ENCODE measurements at regions not wholly inside any gene's neighbourhood (a gene's known extent, or its start where the extent isn't known, plus 50 kb on each side); places are given as distances from the start of the nearest gene placed in this dataset.
"Not testable (repeated sequence)": the region's sequence is repeated elsewhere in the genome, so short reads cannot be mapped to it uniquely, and the experiment has no call there.

DNA sequence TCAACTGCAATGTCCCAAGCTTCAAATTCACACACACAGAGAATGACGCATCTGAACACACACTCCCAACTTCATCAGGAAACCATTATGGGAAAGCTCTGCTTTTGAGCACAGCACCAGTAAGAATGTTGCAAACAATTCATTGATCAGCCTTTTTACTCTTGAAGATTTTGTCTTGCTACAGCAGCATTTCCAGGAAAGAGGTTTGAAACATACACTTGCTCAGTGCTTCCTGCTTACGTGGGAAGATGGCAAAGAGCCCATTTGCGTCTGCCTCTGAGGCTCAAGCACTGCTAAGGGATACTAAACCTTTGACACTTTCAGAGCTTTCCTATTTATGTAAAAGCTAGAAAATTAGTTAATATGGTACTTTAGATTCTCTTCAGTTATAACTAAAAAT lies 77.2 kb upstream of the MON1B start:
- Histone ChIP-seq H2AFZ (ENCODE audit: low read length) (no peak overlapping the region), H3K4me2 (ENCODE audit: low read depth, low read length, poor library complexity, severe bottlenecking) (no peak overlapping the region), H3K9me3 (ENCODE audit: insufficient read depth, low read depth, low read length) (no peaks in the 10 kb centered on the region), H3K4me1 (ENCODE audit: insufficient read depth, low read length, poor library complexity, severe bottlenecking) (no peaks in the 10 kb centered on the region), H3K4me3 (ENCODE audit: low read length, poor library complexity, severe bottlenecking) (no peak overlapping the region), H3F3A (ENCODE audit: low read depth) (no peaks in the 10 kb centered on the region), H3K27me3 (ENCODE audit: insufficient read depth, low read length, poor library complexity, severe bottlenecking) (no peaks in the 10 kb centered on the region), H3K9ac (ENCODE audit: low read depth, low read length, poor library complexity, severe bottlenecking) (no peak overlapping the region), H3K36me3 (ENCODE audit: insufficient read depth, low read length) (no peaks in the 10 kb centered on the region), H3K9me2 (replicated peaks; ENCODE audit: low read depth, low read length) (no peaks in the 10 kb centered on the region), H4K20me1 (ENCODE audit: insufficient read depth, low read length, poor library complexity, severe bottlenecking) (no peaks in the 10 kb centered on the region), H3K79me2 (ENCODE audit: insufficient read depth, low read length) (no peaks in the 10 kb centered on the region)
- TF ChIP-seq, protein P1, sequence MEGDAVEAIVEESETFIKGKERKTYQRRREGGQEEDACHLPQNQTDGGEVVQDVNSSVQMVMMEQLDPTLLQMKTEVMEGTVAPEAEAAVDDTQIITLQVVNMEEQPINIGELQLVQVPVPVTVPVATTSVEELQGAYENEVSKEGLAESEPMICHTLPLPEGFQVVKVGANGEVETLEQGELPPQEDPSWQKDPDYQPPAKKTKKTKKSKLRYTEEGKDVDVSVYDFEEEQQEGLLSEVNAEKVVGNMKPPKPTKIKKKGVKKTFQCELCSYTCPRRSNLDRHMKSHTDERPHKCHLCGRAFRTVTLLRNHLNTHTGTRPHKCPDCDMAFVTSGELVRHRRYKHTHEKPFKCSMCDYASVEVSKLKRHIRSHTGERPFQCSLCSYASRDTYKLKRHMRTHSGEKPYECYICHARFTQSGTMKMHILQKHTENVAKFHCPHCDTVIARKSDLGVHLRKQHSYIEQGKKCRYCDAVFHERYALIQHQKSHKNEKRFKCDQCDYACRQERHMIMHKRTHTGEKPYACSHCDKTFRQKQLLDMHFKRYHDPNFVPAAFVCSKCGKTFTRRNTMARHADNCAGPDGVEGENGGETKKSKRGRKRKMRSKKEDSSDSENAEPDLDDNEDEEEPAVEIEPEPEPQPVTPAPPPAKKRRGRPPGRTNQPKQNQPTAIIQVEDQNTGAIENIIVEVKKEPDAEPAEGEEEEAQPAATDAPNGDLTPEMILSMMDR (conservative IDR thresholded peaks at IDR 0.05; ENCODE audit: low read length): no peak
- TF ChIP-seq EZH2phosphoT487 (IDR thresholded peaks at IDR 0.05; ENCODE audit: borderline replicate concordance): no peak

DNA sequence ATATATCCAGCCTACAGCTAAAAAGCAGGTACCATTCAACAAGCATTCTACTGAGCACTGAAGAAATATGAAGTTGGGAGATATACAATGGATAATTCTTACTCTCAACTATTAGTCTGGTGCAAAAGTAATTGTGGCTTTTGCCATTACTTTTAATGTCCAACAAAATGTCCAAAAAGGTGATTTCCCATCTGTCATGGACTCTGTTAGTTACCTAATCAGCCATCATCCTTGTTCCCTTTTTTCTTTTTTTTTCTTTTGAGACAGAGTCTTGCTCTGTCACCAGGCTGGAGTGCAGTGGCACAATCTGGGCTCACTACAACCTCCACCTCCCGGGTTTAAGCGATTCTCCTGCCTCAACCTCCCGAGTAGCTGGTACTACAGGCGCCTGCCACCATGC lies 76.6 kb upstream of the MON1B start:
- not testable (repeated sequence) for H3K27me3 ChIP-seq (ENCODE audit: insufficient read depth, low read length, poor library complexity, severe bottlenecking); H3K36me3 ChIP-seq (ENCODE audit: insufficient read depth, low read length); H3K9me3 ChIP-seq (ENCODE audit: insufficient read depth, low read depth, low read length); H3K4me2 ChIP-seq (ENCODE audit: low read depth, low read length, poor library complexity, severe bottlenecking); H3K4me3 ChIP-seq (ENCODE audit: low read length, poor library complexity, severe bottlenecking); H3K9me2 ChIP-seq (replicated peaks; ENCODE audit: low read depth, low read length); H2AFZ ChIP-seq (ENCODE audit: low read length); H3F3A ChIP-seq (ENCODE audit: low read depth); H3K79me2 ChIP-seq (ENCODE audit: insufficient read depth, low read length); H3K4me1 ChIP-seq (ENCODE audit: insufficient read depth, low read length, poor library complexity, severe bottlenecking); H4K20me1 ChIP-seq (ENCODE audit: insufficient read depth, low read length, poor library complexity, severe bottlenecking); H3K9ac ChIP-seq (ENCODE audit: low read depth, low read length, poor library complexity, severe bottlenecking)

DNA sequence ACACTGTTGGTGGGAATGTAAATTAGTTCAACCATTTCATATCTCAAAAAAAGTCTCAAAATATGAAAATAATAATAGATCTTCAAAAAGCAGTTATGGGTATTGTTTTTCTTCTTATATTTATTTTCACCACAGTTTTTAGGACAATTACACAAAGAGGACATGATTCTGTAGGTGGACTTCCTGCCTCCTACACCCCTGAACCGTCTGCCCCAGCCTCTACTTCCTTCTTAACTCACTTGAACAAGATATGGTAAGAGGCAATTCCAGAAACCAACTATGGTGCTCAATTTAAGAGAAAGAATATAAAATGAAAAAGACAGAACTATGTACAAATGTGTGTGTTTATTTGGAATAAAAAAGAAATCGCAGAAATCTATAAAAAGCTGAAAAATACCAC lies 74.1 kb upstream of the MON1B start:
- no peaks in the 10 kb centered on the region for H3F3A ChIP-seq (ENCODE audit: low read depth)
- H3K9ac ChIP-seq (ENCODE audit: low read depth, low read length, poor library complexity, severe bottlenecking): no peak overlapping the region
- H2AFZ ChIP-seq (ENCODE audit: low read length): no peak overlapping the region
- H3K4me3 ChIP-seq (ENCODE audit: low read length, poor library complexity, severe bottlenecking): no peak overlapping the region
- TF ChIP-seq, protein P1 (conservative IDR thresholded peaks at IDR 0.05; ENCODE audit: low read length): no peak
- no peak for TF ChIP-seq EZH2phosphoT487 (IDR thresholded peaks at IDR 0.05; ENCODE audit: borderline replicate concordance)
- H3K36me3 ChIP-seq (ENCODE audit: insufficient read depth, low read length): no peaks in the 10 kb centered on the region
- no peaks in the 10 kb centered on the region for H3K27me3 ChIP-seq (ENCODE audit: insufficient read depth, low read length, poor library complexity, severe bottlenecking)
- H3K4me1 ChIP-seq (ENCODE audit: insufficient read depth, low read length, poor library complexity, severe bottlenecking): no peaks in the 10 kb centered on the region
- H3K4me2 ChIP-seq (ENCODE audit: low read depth, low read length, poor library complexity, severe bottlenecking): no peak overlapping the region
- no peaks in the 10 kb centered on the region for H4K20me1 ChIP-seq (ENCODE audit: insufficient read depth, low read length, poor library complexity, severe bottlenecking)
- H3K79me2 ChIP-seq (ENCODE audit: insufficient read depth, low read length): no peaks in the 10 kb centered on the region
- no peaks in the 10 kb centered on the region for H3K9me3 ChIP-seq (ENCODE audit: insufficient read depth, low read depth, low read length)
- no peaks in the 10 kb centered on the region for H3K9me2 ChIP-seq (replicated peaks; ENCODE audit: low read depth, low read length)

DNA sequence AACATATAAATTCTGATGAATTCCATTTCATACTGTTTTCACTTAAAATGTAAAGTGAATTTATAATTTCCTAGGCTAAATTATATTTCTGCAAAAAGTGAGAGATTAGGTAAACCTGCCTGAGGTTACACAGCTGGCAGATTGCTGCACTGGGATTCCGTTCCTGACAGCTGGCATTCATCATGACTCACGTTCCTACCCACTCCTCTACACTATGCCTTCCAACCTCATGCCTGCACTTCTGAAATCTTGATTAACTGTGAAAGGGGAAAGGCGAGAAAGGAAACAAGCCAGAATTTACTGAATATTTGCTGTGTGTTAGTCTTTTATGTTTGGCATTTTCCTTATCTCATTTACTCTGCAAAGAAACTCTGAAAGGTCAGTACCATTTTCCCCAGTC lies 73.3 kb upstream of the MON1B start:
- Histone ChIP-seq H3F3A (ENCODE audit: low read depth) (no peaks in the 10 kb centered on the region), H3K9me2 (replicated peaks; ENCODE audit: low read depth, low read length) (no peaks in the 10 kb centered on the region), H3K27me3 (ENCODE audit: insufficient read depth, low read length, poor library complexity, severe bottlenecking) (no peaks in the 10 kb centered on the region), H3K36me3 (ENCODE audit: insufficient read depth, low read length) (no peaks in the 10 kb centered on the region), H3K4me3 (ENCODE audit: low read length, poor library complexity, severe bottlenecking) (no peak overlapping the region), H4K20me1 (ENCODE audit: insufficient read depth, low read length, poor library complexity, severe bottlenecking) (no peaks in the 10 kb centered on the region), H2AFZ (ENCODE audit: low read length) (no peak overlapping the region), H3K4me1 (ENCODE audit: insufficient read depth, low read length, poor library complexity, severe bottlenecking) (no peaks in the 10 kb centered on the region), H3K9me3 (ENCODE audit: insufficient read depth, low read depth, low read length) (no peaks in the 10 kb centered on the region), H3K9ac (ENCODE audit: low read depth, low read length, poor library complexity, severe bottlenecking) (no peak overlapping the region), H3K4me2 (ENCODE audit: low read depth, low read length, poor library complexity, severe bottlenecking) (no peak overlapping the region), H3K79me2 (ENCODE audit: insufficient read depth, low read length) (no peaks in the 10 kb centered on the region)
- no peak for TF ChIP-seq EZH2phosphoT487 (IDR thresholded peaks at IDR 0.05; ENCODE audit: borderline replicate concordance)
